B cell (primary cell): ENCODE measurements at regions not wholly inside any gene's neighbourhood (a gene's known extent, or its start where the extent isn't known, plus 50 kb on each side); places are given as distances from the start of the nearest gene placed in this dataset.

ENCODE experiments used
- ATAC-seq: fragments of 200-7000 bp; cut with Tn5 transposase; one replicate; pipeline ENCODE4 v1.10.0; 2021; ENCODE audit warnings: low read depth, mild to moderate bottlenecking, moderate number of reproducible peaks, moderate library complexity
- CTCF ChIA-PET: fragments of 350-600 bp; sonication (Branson Sonifier 250); formaldehyde crosslinking; loops from one replicate; lab custom pipeline; 2021; ENCODE audit warnings: antibody characterized with exemption, inconsistent platforms; lab: Charles Lee
- POLR2A ChIA-PET: fragments of 350-600 bp; sonication (Branson Sonifier 250); formaldehyde crosslinking; loops from one replicate; lab custom pipeline; 2021; ENCODE audit warnings: antibody characterized with exemption; lab: Charles Lee
- DNase-seq: peaks from one replicate; pipeline ENCODE4 v3.0.0; 2013
- H2AFZ ChIP-seq: 2 replicates; pipeline ENCODE4 v1.6.1; 2012; ENCODE audit warnings: mild to moderate bottlenecking, low read depth, low read length; ENCODE audit not compliant: insufficient read depth, poor library complexity, severe bottlenecking
- H3K27ac ChIP-seq, 2 donors: 1 replicate in 1 of 2; 2 replicates in 1 of 2; pipeline ENCODE4 v1.5.1; 2012 to 2013; ENCODE audit warnings: low read length in 2 of 2, mild to moderate bottlenecking in 2 of 2, moderate library complexity in 1 of 2
- H3K27me3 ChIP-seq, 4 experiments: fragments of 200-600 bp in 1 of 4; sonication (generic) in 1 of 4; replicated peaks in 1 of 4; 1 replicate in 2 of 4; 2 replicates in 2 of 4; pipeline versions ENCODE4 v1.6.1 to v1.7.0; 2013 to 2016; ENCODE audit warnings: low read length in 3 of 4, mild to moderate bottlenecking in 2 of 4, mixed read lengths in 1 of 4, moderate library complexity in 1 of 4; ENCODE audit not compliant: insufficient read depth in 4 of 4, control insufficient read depth in 3 of 4; ENCODE audit errors: control extremely low read depth in 1 of 4
- H3K36me3 ChIP-seq, 2 experiments: replicated peaks in 1 of 2; 1 replicate in 1 of 2; 2 replicates in 1 of 2; pipeline versions ENCODE4 v1.6.1 to v1.7.1; 2013; ENCODE audit warnings: low read length in 1 of 2; ENCODE audit not compliant: insufficient read depth in 2 of 2, control insufficient read depth in 1 of 2; ENCODE audit errors: control extremely low read depth in 1 of 2, extremely low read depth in 1 of 2
- H3K4me1 ChIP-seq, 2 donors: fragments of 200-600 bp in 1 of 2; sonication (generic) in 1 of 2; 1 replicate in 1 of 2; 2 replicates in 1 of 2; pipeline versions ENCODE4 v1.5.1 to v1.6.1; 2013 to 2017; ENCODE audit warnings: low read length in 2 of 2; ENCODE audit not compliant: control insufficient read depth in 2 of 2, insufficient read depth in 2 of 2
- H3K4me2 ChIP-seq: replicated peaks from 2 replicates; pipeline ENCODE3; 2012; ENCODE audit warnings: mild to moderate bottlenecking, low read depth, low read length; ENCODE audit not compliant: poor library complexity, severe bottlenecking
- H3K4me3 ChIP-seq, 5 experiments: fragments of 200-600 bp in 1 of 5; sonication (generic) in 1 of 5; 1 replicate in 3 of 5; 2 replicates in 2 of 5; pipeline versions ENCODE4 v1.5.1 to v1.7.0; 2011 to 2016; ENCODE audit warnings: low read length in 4 of 5, mild to moderate bottlenecking in 4 of 5, low read depth in 2 of 5, control low read depth in 1 of 5, moderate library complexity in 1 of 5; ENCODE audit not compliant: insufficient read depth in 1 of 5; ENCODE audit errors: control extremely low read depth in 1 of 5, extremely low read depth in 1 of 5
- H3K79me2 ChIP-seq: fragments of 200-600 bp; sonication (generic); one replicate; pipeline ENCODE4 v1.6.0; 2016; ENCODE audit warnings: low read length; ENCODE audit not compliant: control insufficient read depth, insufficient read depth
- H3K9ac ChIP-seq: fragments of 200-600 bp; sonication (generic); 2 replicates; pipeline ENCODE4 v1.6.1; 2017; ENCODE audit warnings: mild to moderate bottlenecking, low read length, moderate library complexity
- H3K9me3 ChIP-seq, 3 donors: one replicate each; pipeline versions ENCODE4 v1.6.1 to v1.7.1; 2013; ENCODE audit warnings: low read length in 2 of 3; ENCODE audit not compliant: control insufficient read depth in 2 of 3, insufficient read depth in 1 of 3; ENCODE audit errors: control extremely low read depth in 1 of 3
- H4K20me1 ChIP-seq: 2 replicates; pipeline ENCODE4 v1.6.0; 2012; ENCODE audit warnings: mild to moderate bottlenecking, low read length; ENCODE audit not compliant: insufficient read depth, control insufficient read depth, poor library complexity, severe bottlenecking
- H3K27ac Mint-ChIP-seq: one replicate; pipeline ENCODE4 v1.8.0; 2021; ENCODE audit warnings: mixed read lengths
- H3K27me3 Mint-ChIP-seq: one replicate; pipeline ENCODE4 v1.8.0; 2021; ENCODE audit warnings: mixed read lengths
- H3K4me1 Mint-ChIP-seq: one replicate; pipeline ENCODE4 v1.8.0; 2021; ENCODE audit warnings: mixed read lengths
- H3K4me3 Mint-ChIP-seq: one replicate; pipeline ENCODE4 v1.8.0; 2021; ENCODE audit warnings: mixed read lengths
- H3K9me3 Mint-ChIP-seq: one replicate; pipeline ENCODE4 v1.8.0; 2022; ENCODE audit warnings: mixed read lengths; ENCODE audit not compliant: insufficient read depth
- CTCF ChIP-seq: fragments of 200-600 bp; IDR thresholded peaks from one replicate; pipeline ENCODE4 v1.8.0; 2022; ENCODE audit warnings: antibody characterized with exemption, mild to moderate bottlenecking
- EZH2 ChIP-seq: IDR thresholded peaks from 2 replicates; pipeline ENCODE4 v1.6.1; 2012; ENCODE audit warnings: borderline replicate concordance, low read depth, mild to moderate bottlenecking, moderate library complexity, low read length; ENCODE audit not compliant: insufficient read depth, poor library complexity, severe bottlenecking
- WGBS: methylation state at CpG from one replicate; pipeline ENCODE4 v1.1.5; 2013; ENCODE audit warnings: missing lambda C conversion rate; ENCODE audit not compliant: insufficient coverage; 5-methylcytosine and 5-hydroxymethylcytosine counted together
- intact Hi-C: fragments of 100-400 bp; cut with micrococcal nuclease; formaldehyde crosslinking; loops from one replicate; pipeline ENCODE4 v1.10.0; 2022

GRCh38 chr3:109819734-109820133 lies 482.4 kb upstream of the DPPA4 start:
- Histone ChIP-seq H2AFZ (no peak overlapping the region), H4K20me1 (no peaks in the 10 kb centered on the region), H3K4me2 (no peak overlapping the region), H3K36me3 (no peaks in the 10 kb centered on the region), H3K9me3 (peaks cover 0 to 3% (median 0%) of the 10 kb centered on the region in 3 donors), H3K4me1 (no peaks in the 10 kb centered on the region), H3K9ac (no peak overlapping the region), H3K79me2 (no peaks in the 10 kb centered on the region), H3K4me3 (no peak overlapping the region), H3K27me3 (no peaks in the 10 kb centered on the region), H3K27ac (no peak overlapping the region)
- H3K27ac Mint-ChIP-seq: no peak overlapping the region
- ChIA-PET CTCF (no interaction called here), POLR2A (no interaction called here)
- no peak for ATAC-seq
- no peaks in the 10 kb centered on the region for H3K27me3 Mint-ChIP-seq
- TF ChIP-seq EZH2: no peak
- no peak for TF ChIP-seq CTCF
- H3K4me3 Mint-ChIP-seq: no peak overlapping the region
- intact Hi-C loops: no loop called here
- no peaks in the 10 kb centered on the region for H3K4me1 Mint-ChIP-seq
- no peaks in the 10 kb centered on the region for H3K9me3 Mint-ChIP-seq
- 67% methylated on average over 1 of the region's 6 CpGs for WGBS
- no peak for DNase-seq

- TF ChIP-seq EZH2 (no peak), CTCF (no peak)
- Histone ChIP-seq H3K79me2 (no peaks in the 10 kb centered on the region), H3K9me3 (no peaks in the 10 kb centered on the region), H3K4me2 (no peak overlapping the region), H3K4me1 (no peaks in the 10 kb centered on the region), H2AFZ (no peak overlapping the region), H3K27me3 (no peaks in the 10 kb centered on the region), H3K9ac (no peak overlapping the region), H4K20me1 (no peaks in the 10 kb centered on the region), H3K36me3 (no peaks in the 10 kb centered on the region), H3K27ac (no peak overlapping the region), H3K4me3 (no peak overlapping the region)
- 74% methylated on average over 4 of the region's 7 CpGs for WGBS
- CTCF ChIA-PET: no interaction called here
- H3K27ac Mint-ChIP-seq: no peak overlapping the region
- no peak for ATAC-seq
- H3K4me3 Mint-ChIP-seq: no peak overlapping the region
- no peak for DNase-seq
- no peaks in the 10 kb centered on the region for H3K4me1 Mint-ChIP-seq
- intact Hi-C loops: no loop called here
- H3K9me3 Mint-ChIP-seq: no peaks in the 10 kb centered on the region
- POLR2A ChIA-PET: no interaction called here
- H3K27me3 Mint-ChIP-seq: no peaks in the 10 kb centered on the region
Observed at GRCh38 chr3:109825971-109826810, 488.8 kb upstream of the DPPA4 start.
